OCI-LY7 (cell line): ENCODE measurements at regions not wholly inside any gene's neighbourhood (a gene's known extent, or its start where the extent isn't known, plus 50 kb on each side); places are given as distances from the start of the nearest gene placed in this dataset.

ENCODE experiments used
- EZH2phosphoT487 ChIP-seq: fragments of 200-600 bp; sonication (generic); IDR thresholded peaks from 2 replicates; pipeline ENCODE4 v1.6.1; 2018; ENCODE audit warnings: low read depth, borderline replicate concordance, mild to moderate bottlenecking, mixed run types, antibody characterized with exemption, low read length, moderate library complexity, mixed read lengths
- TF ChIP-seq, protein P1 (sequence below): fragments of 200-600 bp; sonication (generic); conservative IDR thresholded peaks from 2 replicates; pipeline ENCODE4 v1.5.1; 2014; ENCODE audit warnings: mild to moderate bottlenecking, antibody characterized with exemption, low read length, moderate library complexity, mixed read lengths

DNA sequence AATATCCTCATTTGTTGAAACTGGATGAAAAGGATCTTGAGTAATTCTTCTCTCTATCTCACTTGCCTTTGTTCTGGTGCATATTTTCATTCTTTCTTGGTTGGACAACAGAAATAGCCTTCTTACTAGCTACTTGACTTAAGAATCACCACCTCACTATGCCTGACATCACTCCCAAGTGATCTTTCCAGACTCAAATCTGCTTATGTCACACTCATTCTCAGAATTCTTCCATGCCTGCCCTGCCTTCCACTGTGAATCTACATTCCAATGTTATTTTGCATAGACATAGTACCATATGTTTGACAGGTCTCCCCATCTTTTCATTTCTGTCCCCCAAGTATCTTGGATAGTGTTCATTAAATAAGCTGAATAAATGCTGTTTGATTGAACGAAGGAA, 78.5 kb upstream of the DPYD start:
- TF ChIP-seq, protein P1, sequence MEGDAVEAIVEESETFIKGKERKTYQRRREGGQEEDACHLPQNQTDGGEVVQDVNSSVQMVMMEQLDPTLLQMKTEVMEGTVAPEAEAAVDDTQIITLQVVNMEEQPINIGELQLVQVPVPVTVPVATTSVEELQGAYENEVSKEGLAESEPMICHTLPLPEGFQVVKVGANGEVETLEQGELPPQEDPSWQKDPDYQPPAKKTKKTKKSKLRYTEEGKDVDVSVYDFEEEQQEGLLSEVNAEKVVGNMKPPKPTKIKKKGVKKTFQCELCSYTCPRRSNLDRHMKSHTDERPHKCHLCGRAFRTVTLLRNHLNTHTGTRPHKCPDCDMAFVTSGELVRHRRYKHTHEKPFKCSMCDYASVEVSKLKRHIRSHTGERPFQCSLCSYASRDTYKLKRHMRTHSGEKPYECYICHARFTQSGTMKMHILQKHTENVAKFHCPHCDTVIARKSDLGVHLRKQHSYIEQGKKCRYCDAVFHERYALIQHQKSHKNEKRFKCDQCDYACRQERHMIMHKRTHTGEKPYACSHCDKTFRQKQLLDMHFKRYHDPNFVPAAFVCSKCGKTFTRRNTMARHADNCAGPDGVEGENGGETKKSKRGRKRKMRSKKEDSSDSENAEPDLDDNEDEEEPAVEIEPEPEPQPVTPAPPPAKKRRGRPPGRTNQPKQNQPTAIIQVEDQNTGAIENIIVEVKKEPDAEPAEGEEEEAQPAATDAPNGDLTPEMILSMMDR: no peak
- TF ChIP-seq EZH2phosphoT487: no peak
